Neural crest cell (in vitro differentiated cells): ENCODE measurements at regions not wholly inside any gene's neighbourhood (a gene's known extent, or its start where the extent isn't known, plus 50 kb on each side); places are given as distances from the start of the nearest gene placed in this dataset.
A peak's percentile ranks its signal among the peaks of the same experiment; 100 is the strongest.

ENCODE experiments used
- DNase-seq: peaks from one replicate; pipeline ENCODE4 v3.0.0; 2021; ENCODE audit warnings: low read depth, mixed read lengths, low spot score
- H3K27ac Mint-ChIP-seq: one replicate; pipeline ENCODE4 v1.8.0; 2021; ENCODE audit warnings: mild to moderate bottlenecking, mixed read lengths; ENCODE audit not compliant: unreplicated experiment
- H3K27me3 Mint-ChIP-seq: 2 replicates; pipeline ENCODE4 v1.8.0; 2021; ENCODE audit warnings: low read depth, mild to moderate bottlenecking, mixed read lengths
- H3K36me3 Mint-ChIP-seq: 2 replicates; pipeline ENCODE4 v1.8.0; 2021; ENCODE audit warnings: low read depth, mild to moderate bottlenecking, mixed read lengths
- H3K4me1 Mint-ChIP-seq: 2 replicates; pipeline ENCODE4 v1.8.0; 2021; ENCODE audit warnings: mixed read lengths
- H3K4me3 Mint-ChIP-seq: one replicate; pipeline ENCODE4 v1.8.0; 2021; ENCODE audit warnings: mild to moderate bottlenecking, mixed read lengths
- H3K9me3 Mint-ChIP-seq: 2 replicates; pipeline ENCODE4 v1.8.0; 2021; ENCODE audit warnings: mixed read lengths
- CTCF ChIP-seq: fragments of 200-600 bp; sonication (generic); conservative IDR thresholded peaks from 2 replicates; pipeline ENCODE4 v1.5.0; 2021; ENCODE audit warnings: antibody characterized with exemption, mild to moderate bottlenecking

GRCh38 chr12:77697126-77697525 is 133.6 kb upstream of the NAV3 start:
- H3K4me3 Mint-ChIP-seq, result no peak overlapping the region
- no peak for DNase-seq
- H3K36me3 Mint-ChIP-seq, result no peaks in the 10 kb centered on the region
- no peaks in the 10 kb centered on the region for H3K4me1 Mint-ChIP-seq
- no peaks in the 10 kb centered on the region for H3K27me3 Mint-ChIP-seq
- TF ChIP-seq CTCF, result no peak
- no peaks in the 10 kb centered on the region for H3K9me3 Mint-ChIP-seq
- no peak overlapping the region for H3K27ac Mint-ChIP-seq

GRCh38 chr12:77696183-77696582 is 134.5 kb upstream of the NAV3 start:
- DNase-seq, result no peak
- Mint-ChIP-seq H3K4me3 (no peak overlapping the region), H3K9me3 (no peaks in the 10 kb centered on the region), H3K27ac (no peak overlapping the region), H3K36me3 (no peaks in the 10 kb centered on the region), H3K27me3 (no peaks in the 10 kb centered on the region), H3K4me1 (no peaks in the 10 kb centered on the region)
- TF ChIP-seq CTCF, result no peak

GRCh38 chr12:77689510-77690086 is 141.1 kb upstream of the NAV3 start:
- no peak overlapping the region for H3K27ac Mint-ChIP-seq
- peaks cover 5% of the 10 kb centered on the region for H3K4me1 Mint-ChIP-seq
- TF ChIP-seq CTCF, result no peak
- H3K36me3 Mint-ChIP-seq, result no peaks in the 10 kb centered on the region
- no peaks in the 10 kb centered on the region for H3K27me3 Mint-ChIP-seq
- no peak overlapping the region for H3K4me3 Mint-ChIP-seq
- DNase-seq, result no peak
- H3K9me3 Mint-ChIP-seq, result no peaks in the 10 kb centered on the region

- Mint-ChIP-seq H3K27me3 (no peaks in the 10 kb centered on the region), H3K36me3 (no peaks in the 10 kb centered on the region), H3K4me3 (no peak overlapping the region), H3K9me3 (no peaks in the 10 kb centered on the region), H3K4me1 (peaks cover 5% of the 10 kb centered on the region), H3K27ac (no peak overlapping the region)
- no peak for DNase-seq
- no peak for TF ChIP-seq CTCF
These were observed 143.4 kb upstream of the NAV3 start for GRCh38 chr12:77687321-77687720.

- H3K4me3 Mint-ChIP-seq, result no peak overlapping the region
- TF ChIP-seq CTCF, result peak; percentile 49
- DNase-seq, result no peak
These were observed 143.9 kb upstream of the NAV3 start for GRCh38 chr12:77686760-77687159.

GRCh38 chr12:77685901-77686300 is 144.8 kb upstream of the NAV3 start:
- H3K9me3 Mint-ChIP-seq, result no peaks in the 10 kb centered on the region
- no peak overlapping the region for H3K4me3 Mint-ChIP-seq
- H3K36me3 Mint-ChIP-seq, result no peaks in the 10 kb centered on the region
- no peak for DNase-seq
- peaks cover 5% of the 10 kb centered on the region for H3K4me1 Mint-ChIP-seq
- TF ChIP-seq CTCF, result no peak
- no peak overlapping the region for H3K27ac Mint-ChIP-seq
- no peaks in the 10 kb centered on the region for H3K27me3 Mint-ChIP-seq

More at GRCh38 chr12:77686760-77687159, 143.9 kb upstream of the NAV3 start:
- Mint-ChIP-seq H3K36me3 (no peaks in the 10 kb centered on the region), H3K27me3 (no peaks in the 10 kb centered on the region), H3K27ac (no peak overlapping the region), H3K4me1 (peaks cover 5% of the 10 kb centered on the region), H3K9me3 (no peaks in the 10 kb centered on the region)
